ENCODE measurements at regions not wholly inside any gene's neighbourhood (a gene's known extent, or its start where the extent isn't known, plus 50 kb on each side); places are given as distances from the start of the nearest gene placed in this dataset.

DNA sequence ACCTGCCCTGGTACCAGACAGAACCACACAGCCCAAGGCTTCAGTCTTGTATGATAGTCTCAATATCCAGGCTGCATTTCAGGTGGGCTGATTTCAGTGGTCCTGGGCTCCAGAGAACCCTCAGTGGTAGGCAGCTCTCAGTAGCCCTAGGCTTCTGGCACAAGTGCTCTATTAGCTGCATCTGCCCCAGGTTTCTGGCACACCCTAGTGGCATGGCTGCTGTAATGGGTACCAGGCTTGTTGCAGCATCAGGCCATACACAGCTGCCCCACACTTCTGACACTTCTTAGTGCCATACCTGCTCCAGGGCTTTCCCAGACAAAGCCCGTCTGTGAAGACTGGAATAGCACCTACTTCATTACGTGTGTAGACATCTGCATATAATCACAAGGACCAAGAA, 1062.2 kb upstream of the EPHA6 start:
- DNase-seq = no peak
- no peaks in the 10 kb centered on the region for H3K27me3 Mint-ChIP-seq (ENCODE audit: low read depth in 2 of 2)
- H3K4me3 ChIP-seq (ENCODE audit: low read length) = no peak overlapping the region

GRCh38 chr3:95758707-95759106, 1055.7 kb upstream of the EPHA6 start:
- Histone ChIP-seq H3K36me3 (ENCODE audit: control insufficient read depth, insufficient read depth, low read length) (no peaks in the 10 kb centered on the region), H3K27me3 (ENCODE audit: control insufficient read depth, insufficient read depth, low read length) (no peaks in the 10 kb centered on the region), H3K4me1 (ENCODE audit: control insufficient read depth, insufficient read depth, low read length) (no peaks in the 10 kb centered on the region), H3K4me3 (ENCODE audit: low read length) (no peak overlapping the region), H3K27ac (ENCODE audit: low read length) (no peak overlapping the region), H3K9me3 (ENCODE audit: control insufficient read depth, insufficient read depth, low read length) (peaks cover 15% of the 10 kb centered on the region)
- H3K27me3 Mint-ChIP-seq (ENCODE audit: low read depth in 2 of 2) = no peaks in the 10 kb centered on the region
- peaks cover 4 to 8% of the 10 kb centered on the region in 2 donors for H3K9me3 Mint-ChIP-seq
- 64% methylated on average over 4 of the region's 4 CpGs for WGBS (ENCODE audit: insufficient coverage)
- no peaks in the 10 kb centered on the region for H3K4me1 Mint-ChIP-seq
- H3K4me3 Mint-ChIP-seq = no peak overlapping the region
- no peak for DNase-seq
- TF ChIP-seq CTCF (IDR thresholded peaks at IDR 0.05) = no peak
- intact Hi-C loops (cut with micrococcal nuclease) = no loop called here
- H3K36me3 Mint-ChIP-seq = no peaks in the 10 kb centered on the region
- ATAC-seq = no peak
- H3K27ac Mint-ChIP-seq = no peak overlapping the region

More for the DNA sequence above, 1062.2 kb upstream of the EPHA6 start:
- Histone ChIP-seq H3K4me1 (ENCODE audit: control insufficient read depth, insufficient read depth, low read length) (no peaks in the 10 kb centered on the region), H3K9me3 (ENCODE audit: control insufficient read depth, insufficient read depth, low read length) (no peaks in the 10 kb centered on the region), H3K27ac (ENCODE audit: low read length) (no peak overlapping the region), H3K27me3 (ENCODE audit: control insufficient read depth, insufficient read depth, low read length) (no peaks in the 10 kb centered on the region), H3K36me3 (ENCODE audit: control insufficient read depth, insufficient read depth, low read length) (no peaks in the 10 kb centered on the region)
- intact Hi-C loops (cut with micrococcal nuclease) = no loop called here
- no peak overlapping the region for H3K27ac Mint-ChIP-seq
- H3K4me1 Mint-ChIP-seq = no peaks in the 10 kb centered on the region
- no peak for ATAC-seq
- no peaks in the 10 kb centered on the region for H3K36me3 Mint-ChIP-seq
- WGBS (ENCODE audit: insufficient coverage) = 88% methylated on average over 2 of the region's 2 CpGs
- TF ChIP-seq CTCF (IDR thresholded peaks at IDR 0.05) = no peak
- peaks cover 3 to 14% of the 10 kb centered on the region in 2 donors for H3K9me3 Mint-ChIP-seq
- H3K4me3 Mint-ChIP-seq = no peak overlapping the region

DNA sequence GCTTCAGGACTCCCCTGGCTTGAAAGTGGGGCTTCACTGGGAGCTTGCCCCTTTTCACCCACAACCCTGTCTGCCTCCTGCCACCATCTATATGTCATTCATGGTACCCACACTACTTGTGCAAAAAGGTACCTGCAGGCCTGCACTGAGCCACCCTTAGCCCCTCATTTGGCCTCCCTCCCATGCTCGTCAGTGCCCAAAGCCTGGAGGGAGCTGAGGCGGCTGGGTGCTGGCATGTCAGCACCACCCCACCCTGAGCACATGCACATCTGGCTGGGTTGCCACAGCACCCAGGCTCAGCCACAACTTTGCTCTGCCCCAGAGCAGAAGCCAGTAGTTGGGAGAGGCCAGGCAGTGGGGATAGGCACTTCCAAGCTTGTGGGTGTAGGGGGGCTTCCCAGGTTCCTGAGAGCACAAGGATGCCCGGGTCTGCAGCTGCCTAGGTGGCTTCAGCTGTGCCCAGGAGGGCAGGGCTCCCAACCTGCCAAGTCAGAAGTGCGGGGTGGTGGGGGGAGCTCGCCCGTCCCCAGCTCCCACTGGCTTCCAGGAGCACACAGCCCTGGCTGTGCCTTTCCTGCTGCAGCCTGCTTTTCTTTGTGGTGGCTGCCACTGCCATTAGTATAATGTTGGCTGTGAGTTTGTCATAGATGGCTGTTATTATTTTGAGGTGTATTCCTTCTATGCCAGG, 1054.6 kb upstream of the EPHA6 start:
- intact Hi-C loops (cut with micrococcal nuclease) = no loop called here
- Mint-ChIP-seq H3K27me3 (ENCODE audit: low read depth in 2 of 2) (no peaks in the 10 kb centered on the region), H3K36me3 (no peaks in the 10 kb centered on the region), H3K9me3 (peaks cover 2 to 3% of the 10 kb centered on the region in 2 donors), H3K4me3 (no peak overlapping the region), H3K4me1 (no peaks in the 10 kb centered on the region), H3K27ac (no peak overlapping the region)
- ATAC-seq (no peak), DNase-seq (no peak)
- Histone ChIP-seq H3K27me3 (ENCODE audit: control insufficient read depth, insufficient read depth, low read length) (no peaks in the 10 kb centered on the region), H3K9me3 (ENCODE audit: control insufficient read depth, insufficient read depth, low read length) (peaks cover 15% of the 10 kb centered on the region), H3K4me1 (ENCODE audit: control insufficient read depth, insufficient read depth, low read length) (no peaks in the 10 kb centered on the region), H3K27ac (ENCODE audit: low read length) (no peak overlapping the region), H3K36me3 (ENCODE audit: control insufficient read depth, insufficient read depth, low read length) (no peaks in the 10 kb centered on the region), H3K4me3 (ENCODE audit: low read length) (no peak overlapping the region)
- TF ChIP-seq CTCF (IDR thresholded peaks at IDR 0.05) = no peak
- WGBS (ENCODE audit: insufficient coverage) = 84% methylated on average over 6 of the region's 6 CpGs

Data from natural killer cell (primary cell).